Astrocyte of the cerebellum (primary cell): ENCODE measurements at regions not wholly inside any gene's neighbourhood (a gene's known extent, or its start where the extent isn't known, plus 50 kb on each side); places are given as distances from the start of the nearest gene placed in this dataset.
A peak's percentile ranks its signal among the peaks of the same experiment; 100 is the strongest.

ENCODE experiments used
- DNase-seq: peaks from one replicate; pipeline ENCODE4 v3.0.0-alpha.2; 2011; ENCODE audit warnings: low read depth
- H3K4me3 ChIP-seq: 2 replicates; pipeline ENCODE4 v1.5.1; 2011; ENCODE audit warnings: mild to moderate bottlenecking, low read depth, low read length, moderate library complexity
- in situ Hi-C: cut with HindIII; loops from 2 replicates; pipeline ENCODE4 v1.10.0; 2017; ENCODE audit warnings: low sequenced_read_pairs
- TF ChIP-seq, protein P1 (sequence below): IDR thresholded peaks from 2 replicates; pipeline ENCODE4 v1.5.1; 2012; ENCODE audit warnings: low read length, low read depth, moderate library complexity, mild to moderate bottlenecking; ENCODE audit errors: missing control alignments

DNA sequence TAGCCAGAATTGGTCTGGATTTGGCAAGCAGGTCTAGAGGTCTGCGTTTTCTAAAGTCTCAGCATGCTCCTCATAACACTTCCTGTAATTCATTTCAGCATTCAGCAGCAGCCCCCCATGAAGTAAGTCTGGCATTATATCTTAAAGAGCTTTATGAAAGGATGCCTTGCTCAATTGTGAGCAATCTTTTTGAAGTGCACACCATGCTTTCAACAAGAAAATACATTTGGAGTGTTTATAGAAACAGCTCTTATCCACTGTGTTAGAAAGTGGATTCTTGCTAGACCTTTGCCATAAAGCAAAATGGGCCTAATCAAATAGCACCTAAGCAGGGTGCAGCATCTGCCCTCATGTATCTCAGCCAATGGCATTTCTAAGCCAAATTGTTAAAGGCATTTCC lies 378.0 kb upstream of the AKR1E2 start:
- peak; percentile 42 for DNase-seq
- in situ Hi-C loops: no loop called here
- no peak overlapping the region for H3K4me3 ChIP-seq

GRCh38 chr10:4443419-4443818 lies 382.6 kb upstream of the AKR1E2 start:
- no peak overlapping the region for H3K4me3 ChIP-seq
- TF ChIP-seq, protein P1, sequence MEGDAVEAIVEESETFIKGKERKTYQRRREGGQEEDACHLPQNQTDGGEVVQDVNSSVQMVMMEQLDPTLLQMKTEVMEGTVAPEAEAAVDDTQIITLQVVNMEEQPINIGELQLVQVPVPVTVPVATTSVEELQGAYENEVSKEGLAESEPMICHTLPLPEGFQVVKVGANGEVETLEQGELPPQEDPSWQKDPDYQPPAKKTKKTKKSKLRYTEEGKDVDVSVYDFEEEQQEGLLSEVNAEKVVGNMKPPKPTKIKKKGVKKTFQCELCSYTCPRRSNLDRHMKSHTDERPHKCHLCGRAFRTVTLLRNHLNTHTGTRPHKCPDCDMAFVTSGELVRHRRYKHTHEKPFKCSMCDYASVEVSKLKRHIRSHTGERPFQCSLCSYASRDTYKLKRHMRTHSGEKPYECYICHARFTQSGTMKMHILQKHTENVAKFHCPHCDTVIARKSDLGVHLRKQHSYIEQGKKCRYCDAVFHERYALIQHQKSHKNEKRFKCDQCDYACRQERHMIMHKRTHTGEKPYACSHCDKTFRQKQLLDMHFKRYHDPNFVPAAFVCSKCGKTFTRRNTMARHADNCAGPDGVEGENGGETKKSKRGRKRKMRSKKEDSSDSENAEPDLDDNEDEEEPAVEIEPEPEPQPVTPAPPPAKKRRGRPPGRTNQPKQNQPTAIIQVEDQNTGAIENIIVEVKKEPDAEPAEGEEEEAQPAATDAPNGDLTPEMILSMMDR: no peak
- in situ Hi-C loops: no loop called here
- DNase-seq: no peak

More for the DNA sequence above, 378.0 kb upstream of the AKR1E2 start:
- TF ChIP-seq, protein P1: no peak

DNA sequence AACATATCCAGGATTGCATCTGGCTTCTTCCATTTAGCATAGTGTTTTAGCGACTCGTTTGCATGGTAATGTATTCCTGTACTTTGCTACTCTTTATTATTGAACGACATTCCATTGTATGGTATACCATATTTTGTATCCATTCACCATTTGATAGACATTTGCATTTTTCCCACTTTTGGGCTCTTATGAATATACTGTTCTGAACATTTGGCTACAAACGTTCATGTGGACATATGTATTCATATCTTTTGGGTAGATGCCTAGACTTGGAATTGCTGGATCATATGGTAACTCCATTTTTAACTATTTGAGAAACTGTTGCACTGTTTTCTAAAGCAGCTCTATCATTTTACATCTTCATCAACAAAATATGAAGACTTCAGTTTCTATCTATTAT lies 383.7 kb upstream of the AKR1E2 start:
- in situ Hi-C loops: no loop called here
- no peak for DNase-seq
- TF ChIP-seq, protein P1: no peak
- H3K4me3 ChIP-seq: no peak overlapping the region

- H3K4me3 ChIP-seq: no peak overlapping the region
- in situ Hi-C loops: no loop called here
- TF ChIP-seq, protein P1: no peak
- DNase-seq: no peak
Measured at GRCh38 chr10:4440260-4440659, 385.7 kb upstream of the AKR1E2 start.

DNA sequence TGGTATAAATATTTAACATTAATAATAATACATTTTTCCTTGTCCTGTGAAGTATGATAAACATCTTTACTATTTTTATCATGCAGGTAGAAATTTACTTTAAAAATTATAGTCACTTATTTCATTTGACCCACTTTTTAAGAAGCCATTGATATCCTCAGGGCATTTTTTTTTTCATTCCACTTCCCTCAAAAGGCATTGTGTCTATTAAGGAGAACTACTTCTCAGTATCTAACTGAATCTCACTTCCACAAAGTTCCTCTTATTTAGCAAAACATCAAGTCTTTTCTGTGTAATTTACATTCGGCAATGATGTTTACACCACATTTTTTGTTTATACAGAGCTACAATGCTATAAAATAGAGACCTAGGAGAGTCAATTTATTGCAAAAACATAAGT lies 388.2 kb upstream of the AKR1E2 start:
- no peak for DNase-seq
- in situ Hi-C loops: no loop called here
- no peak overlapping the region for H3K4me3 ChIP-seq
- TF ChIP-seq, protein P1: no peak

DNA sequence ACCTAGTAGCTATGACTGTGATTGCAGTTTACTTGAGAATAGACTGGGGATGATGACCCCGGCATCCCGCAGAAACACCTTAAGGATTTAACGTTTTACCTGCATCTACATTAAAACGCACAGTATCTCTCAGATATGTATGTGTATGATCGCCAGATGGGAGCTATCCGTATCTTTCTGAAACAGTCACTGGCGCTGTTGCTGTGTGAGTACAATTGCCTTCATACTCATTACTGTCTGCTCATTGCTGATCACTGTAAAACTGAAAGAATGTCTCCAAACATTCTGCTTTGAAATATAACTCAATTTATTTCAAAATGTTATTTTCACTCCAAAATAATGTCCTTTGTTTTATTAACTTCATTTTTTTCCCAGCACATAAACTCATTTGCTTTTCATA lies 388.9 kb upstream of the AKR1E2 start:
- in situ Hi-C loops: no loop called here
- H3K4me3 ChIP-seq: no peak overlapping the region
- DNase-seq: no peak
- TF ChIP-seq, protein P1: no peak

- in situ Hi-C loops: no loop called here
- no peak for DNase-seq
- H3K4me3 ChIP-seq: no peak overlapping the region
- TF ChIP-seq, protein P1: no peak
Measured at GRCh38 chr10:4436103-4436502, 389.9 kb upstream of the AKR1E2 start.
